ENCODE measurements at regions not wholly inside any gene's neighbourhood (a gene's known extent, or its start where the extent isn't known, plus 50 kb on each side); places are given as distances from the start of the nearest gene placed in this dataset.

- CTCF ChIA-PET: interaction anchor here (0.7 kb wide), 1 partner anchor 1719 kb away, joined by 3 read pairs; no protein-coding TSS in a partner anchor
- Mint-ChIP-seq H3K27me3 (no peaks in the 10 kb centered on the region), H3K4me3 (no peak overlapping the region), H3K36me3 (ENCODE audit: low read depth) (peaks cover 14% of the 10 kb centered on the region), H3K27ac (no peak overlapping the region), H3K9me3 (peaks cover 2% of the 10 kb centered on the region), H3K4me1 (no peaks in the 10 kb centered on the region)
- DNase-seq: no peak
- POLR2A ChIA-PET: no interaction called here
Observed at GRCh38 chr4:123077330-123077729, 154.9 kb upstream of the NUDT6 start.

- POLR2A ChIA-PET: no interaction called here
- Mint-ChIP-seq H3K4me1 (no peaks in the 10 kb centered on the region), H3K36me3 (ENCODE audit: low read depth) (peaks cover 18% of the 10 kb centered on the region), H3K4me3 (no peak overlapping the region), H3K27me3 (no peaks in the 10 kb centered on the region), H3K9me3 (peaks cover 3% of the 10 kb centered on the region), H3K27ac (no peak overlapping the region)
- CTCF ChIA-PET: interaction anchor here (0.6 kb wide), 1 partner anchor 304 kb away, joined by 3 read pairs; no protein-coding TSS in a partner anchor
- no peak for DNase-seq
Observed at GRCh38 chr4:123081971-123082370, 159.6 kb upstream of the NUDT6 start.

DNA sequence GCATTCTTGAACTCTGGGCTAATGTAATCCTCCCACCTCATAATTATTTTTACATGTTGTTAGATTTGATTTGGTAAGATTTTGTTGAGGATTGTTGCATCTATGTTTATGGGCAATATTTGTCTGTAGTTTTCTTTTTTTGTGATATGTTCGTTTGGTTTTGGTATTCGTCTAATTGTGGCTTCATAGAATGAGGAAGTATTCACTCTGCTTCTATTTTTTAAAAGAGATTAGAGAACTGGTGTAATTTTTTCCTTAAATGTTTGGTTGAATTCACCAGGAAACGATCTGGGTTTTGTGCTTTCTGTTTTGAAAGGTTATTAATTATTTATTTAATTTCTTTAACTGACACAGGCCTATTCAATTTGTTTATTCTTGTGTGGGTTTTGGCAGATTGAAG is 161.2 kb upstream of the NUDT6 start:
- DNase-seq: no peak
- Mint-ChIP-seq H3K4me3 (no peak overlapping the region), H3K9me3 (peaks cover 7% of the 10 kb centered on the region), H3K27ac (no peak overlapping the region), H3K4me1 (no peaks in the 10 kb centered on the region), H3K36me3 (ENCODE audit: low read depth) (peaks cover 31% of the 10 kb centered on the region), H3K27me3 (no peaks in the 10 kb centered on the region)
- ChIA-PET POLR2A (no interaction called here), CTCF (no interaction called here)

- Mint-ChIP-seq H3K9me3 (peaks cover 6% of the 10 kb centered on the region), H3K4me3 (no peak overlapping the region), H3K36me3 (ENCODE audit: low read depth) (peaks cover 34% of the 10 kb centered on the region), H3K4me1 (no peaks in the 10 kb centered on the region), H3K27me3 (no peaks in the 10 kb centered on the region), H3K27ac (no peak overlapping the region)
- ChIA-PET CTCF (no interaction called here), POLR2A (no interaction called here)
- DNase-seq: no peak
Observed at GRCh38 chr4:123088501-123088900, 166.1 kb upstream of the NUDT6 start.

GRCh38 chr4:123090886-123091285 is 168.5 kb upstream of the NUDT6 start:
- peaks cover 31% of the 10 kb centered on the region for H3K36me3 Mint-ChIP-seq (ENCODE audit: low read depth)
- no peak overlapping the region for H3K4me3 Mint-ChIP-seq
- no peak for DNase-seq
- H3K27me3 Mint-ChIP-seq: no peaks in the 10 kb centered on the region
- H3K9me3 Mint-ChIP-seq: peaks cover 6% of the 10 kb centered on the region
- POLR2A ChIA-PET: no interaction called here
- no peaks in the 10 kb centered on the region for H3K4me1 Mint-ChIP-seq
- CTCF ChIA-PET: no interaction called here
- H3K27ac Mint-ChIP-seq: no peak overlapping the region

GRCh38 chr4:123092586-123092985 is 170.2 kb upstream of the NUDT6 start:
- Mint-ChIP-seq H3K9me3 (peaks cover 3% of the 10 kb centered on the region), H3K36me3 (ENCODE audit: low read depth) (peaks cover 18% of the 10 kb centered on the region), H3K27me3 (no peaks in the 10 kb centered on the region), H3K4me1 (no peaks in the 10 kb centered on the region), H3K27ac (no peak overlapping the region), H3K4me3 (no peak overlapping the region)
- ChIA-PET POLR2A (no interaction called here), CTCF (interaction anchor here (1.4 kb wide), 1 partner anchor 9 kb away, joined by 9 read pairs; no protein-coding TSS in a partner anchor)
- no peak for DNase-seq

GRCh38 chr4:123093236-123093635 is 170.8 kb upstream of the NUDT6 start:
- DNase-seq: no peak
- Mint-ChIP-seq H3K27ac (no peak overlapping the region), H3K4me3 (no peak overlapping the region), H3K9me3 (peaks cover 3% of the 10 kb centered on the region), H3K36me3 (ENCODE audit: low read depth) (peaks cover 13% of the 10 kb centered on the region), H3K27me3 (no peaks in the 10 kb centered on the region), H3K4me1 (no peaks in the 10 kb centered on the region)
- POLR2A ChIA-PET: no interaction called here
- CTCF ChIA-PET: interaction anchor here (1.4 kb wide), 1 partner anchor 9 kb away, joined by 9 read pairs; no protein-coding TSS in a partner anchor

GRCh38 chr4:123096038-123096437 is 173.6 kb upstream of the NUDT6 start:
- Mint-ChIP-seq H3K4me3 (no peak overlapping the region), H3K27me3 (no peaks in the 10 kb centered on the region), H3K36me3 (ENCODE audit: low read depth) (peaks cover 3% of the 10 kb centered on the region), H3K27ac (no peak overlapping the region), H3K4me1 (no peaks in the 10 kb centered on the region), H3K9me3 (no peaks in the 10 kb centered on the region)
- CTCF ChIA-PET: no interaction called here
- POLR2A ChIA-PET: no interaction called here
- DNase-seq: no peak

DNA sequence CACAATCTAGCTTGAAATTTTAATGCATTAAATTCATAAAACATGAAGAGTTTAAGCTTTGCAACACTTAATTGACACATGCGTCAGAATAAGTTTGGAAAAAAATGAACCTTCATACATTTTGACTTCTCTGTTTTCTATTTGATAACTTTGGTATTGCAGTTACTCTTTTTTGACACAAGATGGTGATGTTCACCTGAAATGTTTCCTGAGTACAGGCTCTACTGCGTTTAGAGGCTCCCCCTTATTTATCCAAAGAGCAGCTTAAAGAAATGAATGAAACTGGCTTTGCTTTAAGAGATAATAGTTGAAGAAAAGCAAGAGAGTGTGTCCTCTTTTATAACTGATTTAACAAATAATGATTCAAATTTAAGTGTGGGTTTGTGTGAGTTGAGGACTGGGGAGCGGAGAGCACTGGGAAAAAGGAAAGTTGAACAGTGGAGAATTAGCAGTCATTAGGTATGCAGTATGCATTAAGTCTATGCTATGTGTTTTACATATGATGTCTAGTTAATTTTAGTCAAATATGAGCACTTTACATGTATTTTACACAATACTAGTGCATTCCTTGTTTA is 180.6 kb upstream of the NUDT6 start:
- Mint-ChIP-seq H3K36me3 (ENCODE audit: low read depth) (no peaks in the 10 kb centered on the region), H3K4me1 (no peaks in the 10 kb centered on the region), H3K9me3 (no peaks in the 10 kb centered on the region), H3K4me3 (no peak overlapping the region), H3K27ac (no peak overlapping the region), H3K27me3 (no peaks in the 10 kb centered on the region)
- CTCF ChIA-PET: interaction anchor here (0.6 to 2.4 kb wide), 2 partner anchors 11 to 31 kb away, joined by 3 to 9 read pairs; no protein-coding TSS in a partner anchor
- POLR2A ChIA-PET: no interaction called here
- no peak for DNase-seq

- H3K4me3 Mint-ChIP-seq: no peak overlapping the region
- DNase-seq: no peak
- no peaks in the 10 kb centered on the region for H3K36me3 Mint-ChIP-seq (ENCODE audit: low read depth)
- no peaks in the 10 kb centered on the region for H3K4me1 Mint-ChIP-seq
- no peaks in the 10 kb centered on the region for H3K27me3 Mint-ChIP-seq
- no peak overlapping the region for H3K27ac Mint-ChIP-seq
- CTCF ChIA-PET: no interaction called here
- POLR2A ChIA-PET: no interaction called here
- no peaks in the 10 kb centered on the region for H3K9me3 Mint-ChIP-seq
Observed at GRCh38 chr4:123104310-123105025, 182.1 kb upstream of the NUDT6 start.

DNA sequence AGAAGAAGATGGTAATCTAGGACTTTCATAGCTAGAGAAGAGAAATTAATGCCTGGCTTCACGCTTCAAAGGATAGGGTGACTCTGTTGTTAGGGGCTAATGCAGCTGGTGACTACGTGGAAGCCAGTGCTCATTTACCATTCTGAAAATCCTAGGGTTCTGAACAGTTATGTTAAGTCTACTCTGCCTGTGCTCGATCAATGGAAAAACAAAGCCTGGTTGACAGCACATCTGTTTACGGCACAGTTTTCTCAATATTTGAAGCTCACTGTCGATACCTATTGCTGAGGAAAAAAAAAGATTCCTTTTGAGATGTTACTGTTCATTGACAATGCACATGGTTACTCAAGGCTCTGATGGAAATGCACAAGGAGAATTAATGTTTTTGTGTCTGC is 182.6 kb upstream of the NUDT6 start:
- ChIA-PET POLR2A (no interaction called here), CTCF (no interaction called here)
- no peak for DNase-seq
- Mint-ChIP-seq H3K4me1 (no peaks in the 10 kb centered on the region), H3K9me3 (no peaks in the 10 kb centered on the region), H3K4me3 (no peak overlapping the region), H3K27me3 (no peaks in the 10 kb centered on the region), H3K27ac (no peak overlapping the region), H3K36me3 (ENCODE audit: low read depth) (no peaks in the 10 kb centered on the region)

DNA sequence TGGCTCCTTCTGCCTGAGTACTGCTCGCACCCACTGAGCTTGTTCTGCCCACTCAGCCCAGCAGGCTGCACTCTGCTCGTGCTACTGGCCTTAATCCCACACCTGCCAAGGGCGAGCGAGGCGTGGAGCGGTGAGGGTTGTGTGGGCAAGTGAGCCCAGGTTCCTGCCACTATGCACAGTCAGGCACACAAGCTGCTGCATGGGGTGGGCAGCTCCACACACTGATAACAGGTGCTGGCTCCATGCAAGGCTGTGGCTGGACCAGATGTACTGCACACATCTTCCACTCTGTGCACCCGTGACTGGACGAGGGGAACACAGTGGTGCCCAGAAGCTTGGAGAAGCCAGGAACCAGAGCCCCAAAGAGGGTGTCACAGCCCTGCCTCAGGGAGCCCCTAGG is 184.3 kb upstream of the NUDT6 start:
- DNase-seq: no peak
- Mint-ChIP-seq H3K27ac (no peak overlapping the region), H3K27me3 (no peaks in the 10 kb centered on the region), H3K9me3 (no peaks in the 10 kb centered on the region), H3K4me1 (no peaks in the 10 kb centered on the region), H3K36me3 (ENCODE audit: low read depth) (no peaks in the 10 kb centered on the region), H3K4me3 (no peak overlapping the region)
- ChIA-PET POLR2A (no interaction called here), CTCF (no interaction called here)

DNA sequence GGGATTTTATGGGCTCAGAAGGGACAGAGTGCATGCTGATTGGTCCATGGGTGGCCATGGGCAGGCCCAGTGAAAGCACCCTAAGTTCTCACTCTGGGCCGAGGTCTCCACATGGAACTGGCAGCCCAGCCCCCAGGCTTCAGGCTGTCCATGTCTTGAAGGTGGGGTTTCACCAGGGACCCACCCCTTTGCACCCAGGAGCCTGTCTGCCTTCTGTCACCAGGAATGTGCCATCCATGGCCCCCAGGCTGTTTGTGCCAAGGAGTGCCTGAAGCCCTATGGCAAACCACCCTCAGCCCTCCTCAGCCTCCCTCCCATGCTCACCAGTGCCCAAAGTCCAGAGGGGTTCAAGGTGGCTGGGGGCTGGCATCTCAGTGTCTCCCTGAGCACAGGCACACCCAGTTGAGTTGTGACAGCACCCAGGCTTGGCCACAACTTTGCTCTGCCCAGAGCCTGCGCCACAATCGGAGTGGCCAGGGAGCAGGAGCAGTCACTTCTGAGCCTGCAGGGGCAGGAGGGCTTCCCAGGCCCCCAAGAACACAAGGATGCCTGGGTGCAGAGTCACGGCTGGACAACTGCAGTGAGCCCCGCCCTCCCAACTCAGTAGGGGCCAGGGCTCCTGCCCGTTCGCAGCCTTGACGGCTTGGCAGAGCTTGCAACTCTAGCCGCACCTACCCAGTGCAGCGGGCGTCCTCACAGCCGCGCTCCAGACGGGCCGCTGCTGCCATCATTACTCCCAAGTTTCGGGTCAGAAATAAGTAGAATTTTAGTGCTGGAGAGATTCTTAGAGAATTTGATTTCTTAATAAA is 185.3 kb upstream of the NUDT6 start:
- Mint-ChIP-seq H3K36me3 (ENCODE audit: low read depth) (no peaks in the 10 kb centered on the region), H3K4me3 (no peak overlapping the region), H3K9me3 (no peaks in the 10 kb centered on the region), H3K4me1 (no peaks in the 10 kb centered on the region), H3K27ac (no peak overlapping the region), H3K27me3 (no peaks in the 10 kb centered on the region)
- POLR2A ChIA-PET: no interaction called here
- CTCF ChIA-PET: no interaction called here
- DNase-seq: no peak

All from activated CD4-positive, alpha-beta T cell treated with anti-CD3 and anti-CD28 coated beads, Interleukin-2, amount 10 ng/mL, durations not matched to agents 7 days and 5 days (primary cell).